ENCODE measurements at regions not wholly inside any gene's neighbourhood (a gene's known extent, or its start where the extent isn't known, plus 50 kb on each side); places are given as distances from the start of the nearest gene placed in this dataset.

DNA sequence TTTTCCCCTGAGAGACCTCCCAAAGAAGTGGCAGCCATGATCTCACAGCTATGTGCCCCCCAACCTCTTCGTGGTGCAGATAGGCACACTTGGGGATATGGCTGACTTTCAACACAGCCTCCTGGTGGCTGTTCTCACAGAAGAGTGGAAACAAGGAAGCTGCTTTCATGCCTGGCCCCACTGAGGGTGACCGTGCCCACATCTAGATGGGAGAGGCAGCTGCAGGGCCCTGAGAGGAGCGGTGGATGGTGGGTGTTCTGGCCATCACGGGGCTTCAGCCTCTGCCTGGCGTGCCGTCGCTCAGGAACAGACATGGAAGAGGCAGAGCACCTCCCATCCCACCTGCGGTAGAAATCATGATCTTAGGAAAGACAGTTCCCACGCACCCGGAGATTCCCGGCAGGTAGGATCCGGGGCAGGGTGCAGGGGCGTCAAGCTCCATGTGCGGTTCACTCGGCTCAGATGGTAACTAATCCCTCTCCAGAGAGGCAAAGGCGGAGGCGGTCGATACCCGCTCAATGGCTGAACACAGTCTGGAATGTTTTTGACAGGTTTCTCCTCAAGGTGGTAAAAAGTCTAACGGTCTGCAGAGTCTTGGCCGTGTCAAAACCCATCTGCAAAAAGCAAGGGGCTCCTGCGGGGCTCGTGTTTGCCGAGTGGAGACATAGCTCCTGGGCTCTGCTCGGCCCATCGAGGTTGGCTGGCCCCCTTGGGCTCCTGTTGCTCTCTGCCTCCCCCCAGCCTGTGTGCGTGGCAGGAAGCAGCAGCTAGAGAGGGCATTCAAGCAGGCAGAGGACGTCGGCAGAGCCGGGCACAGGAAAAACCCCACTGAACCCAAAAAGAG is 225.2 kb upstream of the RTL1 start:
- no peak for TF ChIP-seq POLR2A (IDR thresholded peaks at IDR 0.05; ENCODE audit: low read depth, low read length)
- no peak for TF ChIP-seq POLR2AphosphoS5 (IDR thresholded peaks at IDR 0.05; ENCODE audit: low read depth, low read length)

Measured in GM12892 (cell line).